Endodermal cell (in vitro differentiated cells): ENCODE measurements at regions not wholly inside any gene's neighbourhood (a gene's known extent, or its start where the extent isn't known, plus 50 kb on each side); places are given as distances from the start of the nearest gene placed in this dataset.

Experiments
- DNase-seq: peaks from one replicate; pipeline ENCODE4 v3.0.0-alpha.2; 2017
- H3K27ac ChIP-seq: 2 replicates; pipeline ENCODE4 v1.5.1; 2013; ENCODE audit warnings: mild to moderate bottlenecking, low read depth, low read length, moderate library complexity
- H3K27me3 ChIP-seq: 2 replicates; pipeline ENCODE4 v1.6.1; 2013; ENCODE audit warnings: mild to moderate bottlenecking, low read length, moderate library complexity; ENCODE audit not compliant: insufficient read depth, control insufficient read depth, poor library complexity, severe bottlenecking
- H3K36me3 ChIP-seq: 2 replicates; pipeline ENCODE4 v1.7.0; 2013; ENCODE audit warnings: mild to moderate bottlenecking, low read length, moderate library complexity; ENCODE audit not compliant: control insufficient read depth, insufficient read depth
- H3K4me1 ChIP-seq: one replicate; pipeline ENCODE4 v1.7.0; 2013; ENCODE audit warnings: low read length; ENCODE audit not compliant: control insufficient read depth, insufficient read depth
- H3K4me3 ChIP-seq: 2 replicates; pipeline ENCODE4 v1.5.1; 2013; ENCODE audit warnings: mild to moderate bottlenecking, low read length, moderate library complexity
- H3K9ac ChIP-seq: 2 replicates; pipeline ENCODE4 v1.6.1; 2013; ENCODE audit warnings: mild to moderate bottlenecking, low read length, moderate library complexity; ENCODE audit not compliant: poor library complexity, severe bottlenecking; ENCODE audit errors: extremely low read depth
- H3K9me3 ChIP-seq: 2 replicates; pipeline ENCODE4 v1.6.1; 2013; ENCODE audit warnings: mild to moderate bottlenecking, low read length, moderate library complexity; ENCODE audit not compliant: control insufficient read depth
- H3K27ac Mint-ChIP-seq: 2 replicates; pipeline ENCODE4 v1.8.0; 2020; ENCODE audit warnings: mixed read lengths
- H3K27me3 Mint-ChIP-seq: 2 replicates; pipeline ENCODE4 v1.8.0; 2021; ENCODE audit warnings: mild to moderate bottlenecking, mixed read lengths; ENCODE audit not compliant: insufficient read depth
- H3K36me3 Mint-ChIP-seq: 2 replicates; pipeline ENCODE4 v1.8.0; 2020; ENCODE audit warnings: low read depth, mixed read lengths
- H3K4me1 Mint-ChIP-seq: 2 replicates; pipeline ENCODE4 v1.8.0; 2020; ENCODE audit warnings: mixed read lengths
- H3K4me3 Mint-ChIP-seq: 2 replicates; pipeline ENCODE4 v1.8.0; 2020; ENCODE audit warnings: mild to moderate bottlenecking, moderate library complexity, mixed read lengths
- H3K9me3 Mint-ChIP-seq: 2 replicates; pipeline ENCODE4 v1.8.0; 2020; ENCODE audit warnings: mild to moderate bottlenecking, mixed read lengths
- WGBS, 2 experiments: methylation state at CpG; one replicate each; pipeline versions ENCODE4 v1.1.5 to v1.1.7; 2013; ENCODE audit warnings: missing lambda C conversion rate in 2 of 2, mixed read lengths in 1 of 2; ENCODE audit not compliant: insufficient coverage in 1 of 2, insufficient read length in 1 of 2; 5-methylcytosine and 5-hydroxymethylcytosine counted together
- TF ChIP-seq, protein P1 (sequence below): fragments of 200-600 bp; sonication (generic); conservative IDR thresholded peaks from 2 replicates; pipeline ENCODE4 v1.5.0; 2021; ENCODE audit warnings: antibody characterized with exemption, mild to moderate bottlenecking

DNA sequence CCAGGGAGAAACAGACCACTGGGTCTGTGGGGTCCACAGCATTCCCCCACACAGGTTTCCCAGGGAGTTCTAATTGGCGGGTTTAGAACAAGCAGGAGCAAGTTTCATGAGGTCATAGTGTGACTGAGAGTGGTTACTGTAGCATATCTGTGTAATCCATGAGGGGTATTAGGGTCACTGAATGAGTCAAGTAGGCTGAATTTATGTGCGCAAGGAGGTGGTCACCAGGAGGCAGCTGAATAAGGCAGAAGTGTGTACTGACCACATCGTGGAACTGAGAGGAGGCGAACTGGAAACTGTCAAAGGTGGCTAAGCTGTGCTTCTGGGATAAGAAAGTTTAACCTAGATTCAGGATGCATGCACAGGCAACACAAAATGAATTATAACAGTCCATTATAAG lies 876.0 kb downstream of the METTL15 start:
- Mint-ChIP-seq H3K4me3 (no peak overlapping the region), H3K27ac (no peak overlapping the region), H3K9me3 (no peaks in the 10 kb centered on the region), H3K4me1 (peaks cover 11% of the 10 kb centered on the region), H3K36me3 (no peaks in the 10 kb centered on the region), H3K27me3 (peaks cover 2% of the 10 kb centered on the region)
- DNase-seq = no peak
- Histone ChIP-seq H3K4me1 (no peaks in the 10 kb centered on the region), H3K27ac (no peak overlapping the region), H3K36me3 (no peaks in the 10 kb centered on the region), H3K27me3 (no peaks in the 10 kb centered on the region), H3K9ac (no peak overlapping the region), H3K4me3 (no peak overlapping the region), H3K9me3 (no peaks in the 10 kb centered on the region)
- TF ChIP-seq, protein P1, sequence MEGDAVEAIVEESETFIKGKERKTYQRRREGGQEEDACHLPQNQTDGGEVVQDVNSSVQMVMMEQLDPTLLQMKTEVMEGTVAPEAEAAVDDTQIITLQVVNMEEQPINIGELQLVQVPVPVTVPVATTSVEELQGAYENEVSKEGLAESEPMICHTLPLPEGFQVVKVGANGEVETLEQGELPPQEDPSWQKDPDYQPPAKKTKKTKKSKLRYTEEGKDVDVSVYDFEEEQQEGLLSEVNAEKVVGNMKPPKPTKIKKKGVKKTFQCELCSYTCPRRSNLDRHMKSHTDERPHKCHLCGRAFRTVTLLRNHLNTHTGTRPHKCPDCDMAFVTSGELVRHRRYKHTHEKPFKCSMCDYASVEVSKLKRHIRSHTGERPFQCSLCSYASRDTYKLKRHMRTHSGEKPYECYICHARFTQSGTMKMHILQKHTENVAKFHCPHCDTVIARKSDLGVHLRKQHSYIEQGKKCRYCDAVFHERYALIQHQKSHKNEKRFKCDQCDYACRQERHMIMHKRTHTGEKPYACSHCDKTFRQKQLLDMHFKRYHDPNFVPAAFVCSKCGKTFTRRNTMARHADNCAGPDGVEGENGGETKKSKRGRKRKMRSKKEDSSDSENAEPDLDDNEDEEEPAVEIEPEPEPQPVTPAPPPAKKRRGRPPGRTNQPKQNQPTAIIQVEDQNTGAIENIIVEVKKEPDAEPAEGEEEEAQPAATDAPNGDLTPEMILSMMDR = no peak
- 88 to 96% methylated on average over 3 to 4 of the region's 4 CpGs for WGBS, 2 experiments

DNA sequence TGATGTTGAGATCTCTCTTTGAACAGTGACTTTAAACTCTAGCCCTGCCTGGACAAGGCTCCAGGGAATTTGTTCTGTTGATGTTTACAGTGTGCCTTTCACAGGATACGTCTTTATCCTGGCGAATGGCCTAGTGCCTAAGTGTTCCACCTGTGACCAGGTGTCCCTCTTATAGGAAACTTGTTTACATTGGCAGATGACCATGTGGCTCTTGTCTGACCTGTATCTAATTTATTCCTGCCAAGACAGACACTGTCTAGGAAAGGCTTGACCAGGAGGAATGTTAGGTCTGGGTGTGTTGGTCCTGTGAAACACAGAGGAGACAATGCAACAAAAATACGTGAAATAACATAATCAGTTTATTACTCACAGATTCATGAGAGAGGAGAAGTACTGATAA lies 875.6 kb downstream of the METTL15 start:
- no peak for DNase-seq
- no peaks in the 10 kb centered on the region for H3K36me3 Mint-ChIP-seq
- Histone ChIP-seq H3K4me1 (no peaks in the 10 kb centered on the region), H3K4me3 (no peak overlapping the region), H3K27me3 (no peaks in the 10 kb centered on the region), H3K9me3 (no peaks in the 10 kb centered on the region), H3K9ac (no peak overlapping the region), H3K36me3 (no peaks in the 10 kb centered on the region), H3K27ac (no peak overlapping the region)
- TF ChIP-seq, protein P1 = no peak
- peaks cover 2% of the 10 kb centered on the region for H3K27me3 Mint-ChIP-seq
- 90 to 95% methylated on average over 2 to 3 of the region's 3 CpGs for WGBS, 2 experiments
- no peak overlapping the region for H3K4me3 Mint-ChIP-seq
- H3K27ac Mint-ChIP-seq = no peak overlapping the region
- peaks cover 13% of the 10 kb centered on the region for H3K4me1 Mint-ChIP-seq
- H3K9me3 Mint-ChIP-seq = peaks cover 2% of the 10 kb centered on the region

DNA sequence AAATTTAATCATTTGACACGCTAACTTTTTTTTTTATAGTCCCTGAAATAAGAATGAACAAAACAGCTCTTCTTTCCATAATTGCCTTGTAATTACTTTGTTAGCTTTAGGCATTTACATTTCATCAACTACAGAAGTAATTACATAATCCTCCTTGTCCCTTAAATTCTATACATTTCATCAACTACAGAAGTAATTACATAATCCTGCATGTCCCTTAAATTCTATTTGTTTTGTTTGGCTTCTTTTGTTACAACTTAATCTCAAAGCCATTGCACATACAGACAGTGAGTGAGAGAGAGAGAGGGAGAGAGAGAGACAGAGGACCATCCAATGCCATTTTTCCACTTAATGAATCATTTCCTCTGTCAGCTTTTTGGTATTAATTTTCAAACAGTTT lies 873.2 kb downstream of the METTL15 start:
- H3K27me3 ChIP-seq = no peaks in the 10 kb centered on the region
- no peak for DNase-seq
- H3K9me3 Mint-ChIP-seq = peaks cover 3% of the 10 kb centered on the region
- H3K27ac Mint-ChIP-seq = no peak overlapping the region
- no peaks in the 10 kb centered on the region for H3K4me1 ChIP-seq
- no peaks in the 10 kb centered on the region for H3K9me3 ChIP-seq
- H3K27me3 Mint-ChIP-seq = peaks cover 2% of the 10 kb centered on the region
- TF ChIP-seq, protein P1 = no peak
- no peaks in the 10 kb centered on the region for H3K36me3 ChIP-seq
- no peak overlapping the region for H3K4me3 ChIP-seq
- no peak overlapping the region for H3K27ac ChIP-seq
- 86 to 95% methylated on average over 1 of the region's 1 CpG for WGBS, 2 experiments
- H3K36me3 Mint-ChIP-seq = no peaks in the 10 kb centered on the region
- H3K9ac ChIP-seq = no peak overlapping the region
- no peak overlapping the region for H3K4me3 Mint-ChIP-seq
- peaks cover 18% of the 10 kb centered on the region for H3K4me1 Mint-ChIP-seq
